ENCODE measurements at regions not wholly inside any gene's neighbourhood (a gene's known extent, or its start where the extent isn't known, plus 50 kb on each side); places are given as distances from the start of the nearest gene placed in this dataset.

DNA sequence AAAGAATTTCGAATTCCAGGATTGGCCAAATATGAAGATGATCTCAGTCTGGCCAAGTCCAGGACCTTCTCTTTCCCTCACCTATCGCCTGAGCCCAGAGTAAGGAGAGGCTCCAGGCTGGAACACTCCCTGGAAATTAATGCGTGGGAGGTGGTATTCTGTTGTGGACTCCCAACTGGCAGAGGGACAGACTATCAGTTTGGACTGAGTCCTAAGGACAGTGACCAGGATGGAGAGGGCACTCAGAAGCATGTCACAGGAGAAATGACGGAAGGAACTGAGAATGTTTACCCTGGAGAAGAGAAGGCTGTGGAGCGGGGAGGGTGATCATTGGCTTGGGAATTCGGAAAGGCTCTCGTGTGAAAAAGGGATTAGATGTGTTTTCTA lies 84.4 kb downstream of the RPL27A start:
- TF ChIP-seq EZH2 (IDR thresholded peaks at IDR 0.05; ENCODE audit: insufficient read depth, poor library complexity, severe bottlenecking), result no peak
- TF ChIP-seq EZH2phosphoT487 (IDR thresholded peaks at IDR 0.05; ENCODE audit: insufficient read depth, low read depth), result no peak
